Lung (tissue), 11 donors: ENCODE measurements at regions not wholly inside any gene's neighbourhood (a gene's known extent, or its start where the extent isn't known, plus 50 kb on each side); places are given as distances from the start of the nearest gene placed in this dataset.

Experiments
- ATAC-seq: fragments of 200-7000 bp; cut with Tn5 transposase; one replicate; pipeline ENCODE4 v1.9.1; 2020; ENCODE audit warnings: moderate number of reproducible peaks; ENCODE audit not compliant: insufficient read depth, low FRiP score
- DNase-seq, 3 donors: peaks; one replicate each; pipeline ENCODE4 v3.0.0-alpha.2; 2013 to 2017
- H3K27ac ChIP-seq, 2 donors: one replicate each; pipeline ENCODE4 v1.5.1; 2013; ENCODE audit warnings: mild to moderate bottlenecking in 2 of 2, moderate library complexity in 2 of 2, control low read depth in 1 of 2, inconsistent platforms in 1 of 2, low read depth in 1 of 2, low read length in 1 of 2
- H3K27me3 ChIP-seq, 3 donors: one replicate each; pipeline ENCODE4 v1.5.1; 2013; ENCODE audit warnings: low read length in 2 of 3; ENCODE audit not compliant: control insufficient read depth in 3 of 3, insufficient read depth in 3 of 3
- H3K36me3 ChIP-seq, 4 donors: one replicate each; pipeline ENCODE4 v1.5.1; 2013; ENCODE audit warnings: low read length in 4 of 4, mild to moderate bottlenecking in 1 of 4, moderate library complexity in 1 of 4; ENCODE audit not compliant: control insufficient read depth in 4 of 4, insufficient read depth in 4 of 4
- H3K4me1 ChIP-seq, 5 donors: one replicate each; pipeline ENCODE4 v1.5.1; 2013; ENCODE audit warnings: low read length in 5 of 5, mild to moderate bottlenecking in 2 of 5, moderate library complexity in 1 of 5; ENCODE audit not compliant: control insufficient read depth in 5 of 5, insufficient read depth in 5 of 5
- H3K4me3 ChIP-seq: one replicate; pipeline ENCODE4 v1.5.1; 2013; ENCODE audit warnings: mild to moderate bottlenecking, control low read depth, moderate library complexity
- H3K9ac ChIP-seq, 2 donors: one replicate each; pipeline ENCODE4 v1.5.1; 2013; ENCODE audit warnings: low read length in 2 of 2, control low read depth in 1 of 2; ENCODE audit not compliant: insufficient read depth in 1 of 2
- H3K9me3 ChIP-seq, 4 donors: one replicate each; pipeline ENCODE4 v1.5.1; 2013; ENCODE audit warnings: low read length in 3 of 4, mild to moderate bottlenecking in 1 of 4, moderate library complexity in 1 of 4; ENCODE audit not compliant: control insufficient read depth in 4 of 4, insufficient read depth in 3 of 4
- CTCF ChIP-seq: IDR thresholded peaks from 2 replicates; pipeline ENCODE4 v1.5.1; 2012; ENCODE audit warnings: mild to moderate bottlenecking; ENCODE audit errors: control extremely low read depth, extremely low read depth
- WGBS, 2 donors: extraction: QIAGEN DNeasy Blood & Tissue Kit; methylation state at CpG; one replicate each; pipeline ENCODE4 v1.1.7; 2013; 5-methylcytosine and 5-hydroxymethylcytosine counted together
- donor health status: control.
- donor health status: control.
- donor health status: Bipolar disorder and iron deficiency.
- donor health status: healthy.
- donor health status: DM: yes; HTN: yes; CAD: no.

DNA sequence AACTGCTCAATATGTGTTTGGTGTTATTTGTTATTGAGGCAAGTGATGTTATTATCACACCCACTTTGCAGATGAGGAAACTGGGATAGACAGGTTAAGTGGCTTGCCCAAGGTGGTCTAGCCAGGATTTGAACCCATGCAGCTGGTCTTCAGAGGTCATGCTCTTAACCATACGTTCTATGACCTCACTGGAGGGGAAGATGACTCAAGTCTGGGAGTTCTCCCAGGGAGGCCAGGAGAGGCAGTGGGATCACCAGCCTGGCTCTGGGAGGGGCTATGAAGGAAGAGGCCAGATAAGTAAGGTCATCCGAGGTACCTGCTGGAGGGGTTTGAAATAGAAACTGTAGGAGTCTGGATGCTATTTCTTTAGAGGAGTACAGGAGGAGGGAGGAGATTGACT lies 95.3 kb downstream of the NAV1 start:
- DNase-seq (no peak), ATAC-seq (no peak)
- Histone ChIP-seq H3K27ac (peak overlapping the region in 1 of 2 donors; percentile 32), H3K4me3 (no peak overlapping the region), H3K27me3 (no peaks in the 10 kb centered on the region), H3K4me1 (peaks cover 0 to 32% (median 17%) of the 10 kb centered on the region in 5 donors), H3K9ac (no peak overlapping the region), H3K9me3 (no peaks in the 10 kb centered on the region), H3K36me3 (peaks cover 0 to 6% (median under 1%) of the 10 kb centered on the region in 4 donors)
- no peak for TF ChIP-seq CTCF
- 60 to 76% methylated on average over 2 of the region's 2 CpGs for WGBS, 2 donors

GRCh38 chr1:201636097-201636496 lies 97.2 kb downstream of the NAV1 start:
- Histone ChIP-seq H3K4me3 (no peak overlapping the region), H3K9ac (no peak overlapping the region), H3K27me3 (no peaks in the 10 kb centered on the region), H3K9me3 (no peaks in the 10 kb centered on the region), H3K4me1 (peaks cover 5 to 34% (median 24%) of the 10 kb centered on the region in 5 donors), H3K27ac (peak overlapping the region in 1 of 2 donors; percentile 42), H3K36me3 (peaks cover 0 to 5% (median 1%) of the 10 kb centered on the region in 4 donors)
- DNase-seq (peak; percentile 34 to 41 (median 35)), ATAC-seq (no peak)
- no peak for TF ChIP-seq CTCF
- 76 to 90% methylated on average over 2 of the region's 2 CpGs for WGBS, 2 donors

DNA sequence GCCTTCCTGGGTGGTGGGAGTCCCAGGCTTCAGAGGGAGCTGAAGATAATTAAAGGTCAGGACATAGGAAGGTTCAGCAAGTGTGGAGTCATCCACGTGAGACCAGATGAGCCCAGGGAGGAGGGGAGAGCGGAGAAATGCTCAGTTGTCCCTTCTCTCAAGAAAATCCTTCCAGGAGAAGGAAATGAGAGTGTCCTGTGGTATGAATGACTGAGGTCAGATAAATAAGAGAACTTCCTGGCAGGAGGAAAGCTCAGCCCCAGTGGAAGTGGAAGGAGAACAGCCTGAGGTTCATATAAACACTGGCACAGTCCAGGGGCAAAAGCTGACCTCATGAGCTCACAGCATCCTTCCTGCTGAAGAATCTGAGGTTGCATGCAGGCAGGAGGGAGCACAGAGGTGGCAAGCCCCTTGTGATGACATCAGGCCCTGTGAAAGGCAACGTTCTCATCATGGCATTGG lies 97.6 kb downstream of the NAV1 start:
- DNase-seq: peak in 2 of 3 donors; percentile 32 to 54
- Histone ChIP-seq H3K4me1 (peaks cover 8 to 34% (median 25%) of the 10 kb centered on the region in 5 donors), H3K4me3 (no peak overlapping the region), H3K27ac (peak overlapping the region in 1 of 2 donors; percentile 42), H3K9me3 (no peaks in the 10 kb centered on the region), H3K9ac (no peak overlapping the region), H3K36me3 (peaks cover 0 to 5% (median 0%) of the 10 kb centered on the region in 4 donors), H3K27me3 (no peaks in the 10 kb centered on the region)
- 61 to 82% methylated on average over 3 of the region's 3 CpGs for WGBS, 2 donors
- TF ChIP-seq CTCF: no peak
- no peak for ATAC-seq
